IMR-90 (cell line): ENCODE measurements at regions not wholly inside any gene's neighbourhood (a gene's known extent, or its start where the extent isn't known, plus 50 kb on each side); places are given as distances from the start of the nearest gene placed in this dataset.

Experiments
- ATAC-seq: fragments of 200-7000 bp; cut with Tn5 transposase; 2 replicates; pipeline ENCODE4 v1.9.1; 2020; ENCODE audit warnings: low read depth, mild to moderate bottlenecking, moderate library complexity
- BruUV-seq: library from RNA; stranded (reverse); fragments of 400-500 nt; replicated peaks from 2 replicates; lab custom pipeline; 2021; lab: Mats Ljungman, UMichigan
- CTCF ChIA-PET: fragments of 300-600 bp; formaldehyde crosslinking; extraction: SDS; loops from one replicate; lab custom pipeline; 2021; ENCODE audit warnings: antibody characterized with exemption; lab: Yijun Ruan, JAX
- POLR2A ChIA-PET: fragments of 300-600 bp; sonication (Branson Sonifier 250); formaldehyde crosslinking; loops from one replicate; lab custom pipeline; 2022; ENCODE audit warnings: antibody characterized with exemption; ENCODE audit not compliant: unreplicated experiment; lab: Charles Lee
- DNase-seq: peaks from one replicate; pipeline ENCODE4 v3.0.0; 2013
- H2AFZ ChIP-seq: replicated peaks from 2 replicates; pipeline ENCODE3; 2013; ENCODE audit warnings: low read length, mild to moderate bottlenecking; ENCODE audit not compliant: poor library complexity
- H2AK5ac ChIP-seq: 2 replicates; pipeline ENCODE4 v1.6.1; 2013; ENCODE audit warnings: low read depth, low read length, inconsistent platforms
- H2AK9ac ChIP-seq: replicated peaks from 2 replicates; pipeline ENCODE3; 2013; ENCODE audit warnings: mild to moderate bottlenecking, low read depth, low read length, moderate library complexity; ENCODE audit not compliant: poor library complexity
- H2BK120ac ChIP-seq: 2 replicates; pipeline ENCODE4 v1.6.1; 2013; ENCODE audit warnings: low read depth, low read length, inconsistent platforms
- H2BK15ac ChIP-seq: 3 replicates; pipeline ENCODE4 v1.6.1; 2013; ENCODE audit warnings: low read depth, low read length, inconsistent platforms
- H2BK20ac ChIP-seq: 2 replicates; pipeline ENCODE4 v1.6.1; 2013; ENCODE audit warnings: low read depth, mild to moderate bottlenecking, inconsistent platforms, low read length, moderate library complexity
- H2BK5ac ChIP-seq: 2 replicates; pipeline ENCODE4 v1.6.1; 2013; ENCODE audit warnings: mild to moderate bottlenecking, low read depth, low read length, inconsistent platforms; ENCODE audit not compliant: poor library complexity, severe bottlenecking
- H3K14ac ChIP-seq: replicated peaks from 2 replicates; pipeline ENCODE4 v1.6.1; 2013; ENCODE audit warnings: low read depth, low read length, inconsistent platforms
- H3K18ac ChIP-seq: 2 replicates; pipeline ENCODE4 v1.6.1; 2013; ENCODE audit warnings: low read depth, low read length, control low read depth
- H3K23ac ChIP-seq: 2 replicates; pipeline ENCODE4 v1.6.1; 2013; ENCODE audit warnings: low read depth, low read length, inconsistent platforms
- H3K27ac ChIP-seq: 2 replicates; pipeline ENCODE4 v1.5.1; 2013; ENCODE audit warnings: mild to moderate bottlenecking, control low read depth, low read length; ENCODE audit not compliant: insufficient read depth
- H3K27me3 ChIP-seq: 2 replicates; pipeline ENCODE4 v1.6.1; 2013; ENCODE audit warnings: low read length; ENCODE audit not compliant: control insufficient read depth, insufficient read depth
- H3K36me3 ChIP-seq: 2 replicates; pipeline ENCODE4 v1.6.1; 2013; ENCODE audit warnings: low read length, mixed read lengths; ENCODE audit not compliant: control insufficient read depth, insufficient read depth
- H3K4ac ChIP-seq: 2 replicates; pipeline ENCODE4 v1.6.1; 2013; ENCODE audit warnings: low read depth, low read length, inconsistent platforms
- H3K4me1 ChIP-seq: 2 replicates; pipeline ENCODE4 v1.6.1; 2013; ENCODE audit warnings: low read length, mixed read lengths; ENCODE audit not compliant: control insufficient read depth, insufficient read depth
- H3K4me2 ChIP-seq: 2 replicates; pipeline ENCODE4 v1.6.1; 2013; ENCODE audit warnings: low read depth, mild to moderate bottlenecking, control low read depth, low read length, moderate library complexity
- H3K4me3 ChIP-seq: 2 replicates; pipeline ENCODE4 v1.5.1; 2013; ENCODE audit warnings: low read depth, mild to moderate bottlenecking, control low read depth, low read length, moderate library complexity; ENCODE audit not compliant: insufficient read depth
- H3K56ac ChIP-seq: 2 replicates; pipeline ENCODE4 v1.6.1; 2013; ENCODE audit warnings: low read length, inconsistent platforms; ENCODE audit not compliant: insufficient read depth; ENCODE audit errors: extremely low read depth
- H3K79me1 ChIP-seq, 2 experiments: 2 replicates each; pipeline ENCODE4 v1.6.1; 2013; ENCODE audit warnings: low read length in 2 of 2, inconsistent platforms in 1 of 2, low read depth in 1 of 2
- H3K9ac ChIP-seq: 2 replicates; pipeline ENCODE4 v1.6.1; 2013; ENCODE audit warnings: low read depth, low read length, control low read depth
- H3K9me1 ChIP-seq: 2 replicates; pipeline ENCODE4 v1.6.1; 2013; ENCODE audit warnings: low read length, inconsistent platforms; ENCODE audit not compliant: insufficient read depth
- H3K9me3 ChIP-seq: 2 replicates; pipeline ENCODE4 v1.6.1; 2013; ENCODE audit warnings: low read length; ENCODE audit not compliant: control insufficient read depth, insufficient read depth
- H4K20me1 ChIP-seq: 2 replicates; pipeline ENCODE4 v1.6.1; 2013; ENCODE audit warnings: low read length, inconsistent platforms; ENCODE audit not compliant: insufficient read depth
- H4K5ac ChIP-seq: 2 replicates; pipeline ENCODE4 v1.6.1; 2013; ENCODE audit warnings: mild to moderate bottlenecking, low read depth, low read length, control low read depth
- H4K8ac ChIP-seq, 2 experiments: 2 replicates each; pipeline ENCODE4 v1.6.1; 2013; ENCODE audit warnings: low read depth in 2 of 2, low read length in 2 of 2, control low read depth in 1 of 2, inconsistent platforms in 1 of 2
- H4K91ac ChIP-seq: 2 replicates; pipeline ENCODE4 v1.6.1; 2013; ENCODE audit warnings: low read depth, low read length, inconsistent platforms; ENCODE audit not compliant: insufficient read depth
- CEBPB ChIP-seq: IDR thresholded peaks from 2 replicates; pipeline ENCODE4 v1.6.1; 2012; ENCODE audit warnings: low read depth, low read length, improper control_type of control experiment
- CTCF ChIP-seq: conservative IDR thresholded peaks from 2 replicates; pipeline ENCODE4 v1.5.1; 2012; ENCODE audit warnings: mild to moderate bottlenecking, low read depth, low read length, improper control_type of control experiment
- MAZ ChIP-seq: IDR thresholded peaks from 2 replicates; pipeline ENCODE4 v1.6.1; 2012; ENCODE audit warnings: low read depth, mild to moderate bottlenecking, low read length, improper control_type of control experiment, moderate library complexity, borderline replicate concordance
- WGBS, 2 experiments: methylation state at CpG; one replicate each; pipeline versions ENCODE4 v1.1.5 to v1.1.7; 2013; ENCODE audit warnings: missing lambda C conversion rate in 2 of 2; ENCODE audit not compliant: insufficient read length in 1 of 2; ENCODE audit errors: extremely low coverage in 2 of 2; 5-methylcytosine and 5-hydroxymethylcytosine counted together
- dilution Hi-C: fragments of 300-500 bp; cut with HindIII; formaldehyde crosslinking; loops from one replicate; pipeline ENCODE4 v1.14.3; 2018; ENCODE audit warnings: low sequenced_read_pairs; ENCODE audit not compliant: unreplicated experiment
- in situ Hi-C: fragments of 300-500 bp; cut with MboI; formaldehyde crosslinking; loops from 3 replicates; pipeline ENCODE4 v1.14.3; 2019; ENCODE audit warnings: low sequenced_read_pairs, inconsistent platforms, mixed read lengths
- intact Hi-C: fragments of 100-400 bp; cut with micrococcal nuclease; formaldehyde crosslinking; loops from 2 replicates; pipeline ENCODE4 v1.10.0; 2022

GRCh38 chr10:6964543-6964942 is 384.5 kb upstream of the PRKCQ start:
- no peak for DNase-seq
- Histone ChIP-seq H3K14ac (no peak overlapping the region), H3K4me3 (no peak overlapping the region), H3K27me3 (peaks cover 2% of the 10 kb centered on the region), H3K23ac (no peak overlapping the region), H4K91ac (no peak overlapping the region), H2AFZ (no peak overlapping the region), H3K27ac (no peak overlapping the region), H2BK120ac (no peak overlapping the region), H4K8ac (no peak overlapping the region), H2BK20ac (no peak overlapping the region), H3K4me2 (no peak overlapping the region), H3K9ac (no peak overlapping the region), H3K56ac (no peak overlapping the region), H2AK5ac (no peak overlapping the region), H3K4ac (no peak overlapping the region), H4K20me1 (no peaks in the 10 kb centered on the region), H3K4me1 (no peaks in the 10 kb centered on the region), H3K18ac (no peak overlapping the region), H3K79me1 (no peaks in the 10 kb centered on the region), H3K9me1 (no peaks in the 10 kb centered on the region), H4K5ac (no peak overlapping the region), H3K9me3 (no peaks in the 10 kb centered on the region), H2BK5ac (no peak overlapping the region), H2BK15ac (no peak overlapping the region), H2AK9ac (no peak overlapping the region), H3K36me3 (no peaks in the 10 kb centered on the region)
- ATAC-seq, result no peak
- ChIA-PET POLR2A (no interaction called here), CTCF (no interaction called here)
- WGBS, 2 experiments, result no CpG with 5 or more reads among the region's 4 CpGs
- TF ChIP-seq CTCF (no peak), CEBPB (no peak), MAZ (no peak)
- intact Hi-C loops (no loop called here), in situ Hi-C loops (no loop called here), dilution Hi-C loops (no loop called here)
- no TSS peak for BruUV-seq
